ENCODE measurements at regions not wholly inside any gene's neighbourhood (a gene's known extent, or its start where the extent isn't known, plus 50 kb on each side); places are given as distances from the start of the nearest gene placed in this dataset.

- no peak for FAIRE-seq
Measured at GRCh38 chr16:52149003-52149402, 397.9 kb downstream of the TOX3 start.

GRCh38 chr16:52141871-52142270, 405.1 kb downstream of the TOX3 start:
- Histone ChIP-seq H3K27ac (ENCODE audit: low read depth in 2 of 2, low read length in 2 of 2) (no peak overlapping the region), H3K27me3 (ENCODE audit: control insufficient read depth, insufficient read depth, low read length) (no peaks in the 10 kb centered on the region), H3K4me1 (ENCODE audit: control insufficient read depth in 2 of 3, insufficient read depth in 2 of 3, low read depth in 1 of 3, low read length in 3 of 3) (no peaks in the 10 kb centered on the region), H3K9ac (ENCODE audit: low read length in 3 of 3) (no peak overlapping the region), H3K4me3 (ENCODE audit: low read length in 3 of 3) (no peak overlapping the region), H3K36me3 (ENCODE audit: control insufficient read depth in 2 of 3, insufficient read depth in 3 of 3, low read length in 3 of 3) (no peaks in the 10 kb centered on the region), H3K9me3 (ENCODE audit: control insufficient read depth in 2 of 3, insufficient read depth in 1 of 3, low read length in 3 of 3) (no peaks in the 10 kb centered on the region)
- TF ChIP-seq CTCF (IDR thresholded peaks at IDR 0.05; ENCODE audit: borderline replicate concordance, extremely low read depth, insufficient read depth): no peak
- FAIRE-seq: no peak
- intact Hi-C loops (cut with DNase I): no loop called here
- no peak for DNase-seq

More at GRCh38 chr16:52149003-52149402, 397.9 kb downstream of the TOX3 start:
- intact Hi-C loops (cut with DNase I): no loop called here
- DNase-seq: no peak
- Histone ChIP-seq H3K9me3 (ENCODE audit: control insufficient read depth in 2 of 3, insufficient read depth in 1 of 3, low read length in 3 of 3) (no peaks in the 10 kb centered on the region), H3K9ac (ENCODE audit: low read length in 3 of 3) (no peak overlapping the region), H3K27ac (ENCODE audit: low read depth in 2 of 2, low read length in 2 of 2) (no peak overlapping the region), H3K4me3 (ENCODE audit: low read length in 3 of 3) (no peak overlapping the region), H3K4me1 (ENCODE audit: control insufficient read depth in 2 of 3, insufficient read depth in 2 of 3, low read depth in 1 of 3, low read length in 3 of 3) (no peaks in the 10 kb centered on the region), H3K36me3 (ENCODE audit: control insufficient read depth in 2 of 3, insufficient read depth in 3 of 3, low read length in 3 of 3) (no peaks in the 10 kb centered on the region), H3K27me3 (ENCODE audit: control insufficient read depth, insufficient read depth, low read length) (no peaks in the 10 kb centered on the region)
- TF ChIP-seq CTCF (IDR thresholded peaks at IDR 0.05; ENCODE audit: borderline replicate concordance, extremely low read depth, insufficient read depth): no peak

DNA sequence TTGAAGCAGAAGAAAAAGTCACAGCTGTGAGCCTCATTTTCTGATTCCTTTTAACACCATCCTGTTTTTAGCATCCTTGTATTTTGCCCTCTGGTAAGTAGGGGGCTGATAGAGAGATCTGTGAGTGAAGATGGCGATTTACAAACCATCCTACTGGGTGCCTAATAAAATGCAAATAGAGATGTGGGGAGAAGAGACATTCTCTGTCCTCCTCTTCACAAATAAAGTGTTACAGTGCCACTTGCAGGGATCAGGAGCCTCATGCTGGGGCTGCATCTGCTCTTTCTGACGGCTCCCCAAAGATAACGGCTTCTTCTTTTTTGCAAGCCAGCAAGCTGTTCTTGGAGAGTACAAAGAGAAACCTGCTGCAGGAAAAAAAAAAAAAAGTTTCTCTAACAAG, 418.6 kb downstream of the TOX3 start:
- H3K27ac ChIP-seq (ENCODE audit: low read depth in 2 of 2, low read length in 2 of 2): no peak overlapping the region
- FAIRE-seq (no peak), DNase-seq (no peak)
- no peaks in the 10 kb centered on the region for H3K4me1 ChIP-seq (ENCODE audit: control insufficient read depth in 2 of 3, insufficient read depth in 2 of 3, low read depth in 1 of 3, low read length in 3 of 3)
- TF ChIP-seq CTCF (IDR thresholded peaks at IDR 0.05; ENCODE audit: borderline replicate concordance, extremely low read depth, insufficient read depth): no peak
- no peaks in the 10 kb centered on the region for H3K36me3 ChIP-seq (ENCODE audit: control insufficient read depth in 2 of 3, insufficient read depth in 3 of 3, low read length in 3 of 3)
- H3K4me3 ChIP-seq (ENCODE audit: low read length in 3 of 3): no peak overlapping the region
- H3K9me3 ChIP-seq (ENCODE audit: control insufficient read depth in 2 of 3, insufficient read depth in 1 of 3, low read length in 3 of 3): no peaks in the 10 kb centered on the region
- intact Hi-C loops (cut with DNase I): no loop called here
- H3K9ac ChIP-seq (ENCODE audit: low read length in 3 of 3): no peak overlapping the region
- no peaks in the 10 kb centered on the region for H3K27me3 ChIP-seq (ENCODE audit: control insufficient read depth, insufficient read depth, low read length)

- Histone ChIP-seq H3K36me3 (ENCODE audit: control insufficient read depth in 2 of 3, insufficient read depth in 3 of 3, low read length in 3 of 3) (no peaks in the 10 kb centered on the region), H3K4me3 (ENCODE audit: low read length in 3 of 3) (no peak overlapping the region), H3K4me1 (ENCODE audit: control insufficient read depth in 2 of 3, insufficient read depth in 2 of 3, low read depth in 1 of 3, low read length in 3 of 3) (no peaks in the 10 kb centered on the region), H3K27me3 (ENCODE audit: control insufficient read depth, insufficient read depth, low read length) (no peaks in the 10 kb centered on the region), H3K27ac (ENCODE audit: low read depth in 2 of 2, low read length in 2 of 2) (no peak overlapping the region), H3K9ac (ENCODE audit: low read length in 3 of 3) (no peak overlapping the region), H3K9me3 (ENCODE audit: control insufficient read depth in 2 of 3, insufficient read depth in 1 of 3, low read length in 3 of 3) (no peaks in the 10 kb centered on the region)
- intact Hi-C loops (cut with DNase I): no loop called here
- DNase-seq: no peak
- no peak for FAIRE-seq
- no peak for TF ChIP-seq CTCF (IDR thresholded peaks at IDR 0.05; ENCODE audit: borderline replicate concordance, extremely low read depth, insufficient read depth)
Measured at GRCh38 chr16:52123842-52124241, 423.1 kb downstream of the TOX3 start.
